Esophagus squamous epithelium (tissue), 4 donors: ENCODE measurements at regions not wholly inside any gene's neighbourhood (a gene's known extent, or its start where the extent isn't known, plus 50 kb on each side); places are given as distances from the start of the nearest gene placed in this dataset.

Experiments
- POLR2A ChIP-seq, 4 donors: fragments of 450-650 bp; IDR thresholded peaks; one replicate each; pipeline ENCODE4 v1.6.1; 2017; ENCODE audit warnings: antibody characterized with exemption in 4 of 4, mild to moderate bottlenecking in 4 of 4, moderate library complexity in 3 of 4
- TF ChIP-seq, protein P1 (sequence below), 6 experiments: fragments of 450-650 bp in 4 of 6; fragments of 200-600 bp in 2 of 6; sonication (generic) in 2 of 6; IDR thresholded peaks; one replicate each; pipeline ENCODE4 v1.5.1; 2016 to 2019; ENCODE audit warnings: antibody characterized with exemption in 6 of 6, mild to moderate bottlenecking in 4 of 6, moderate library complexity in 4 of 6

DNA sequence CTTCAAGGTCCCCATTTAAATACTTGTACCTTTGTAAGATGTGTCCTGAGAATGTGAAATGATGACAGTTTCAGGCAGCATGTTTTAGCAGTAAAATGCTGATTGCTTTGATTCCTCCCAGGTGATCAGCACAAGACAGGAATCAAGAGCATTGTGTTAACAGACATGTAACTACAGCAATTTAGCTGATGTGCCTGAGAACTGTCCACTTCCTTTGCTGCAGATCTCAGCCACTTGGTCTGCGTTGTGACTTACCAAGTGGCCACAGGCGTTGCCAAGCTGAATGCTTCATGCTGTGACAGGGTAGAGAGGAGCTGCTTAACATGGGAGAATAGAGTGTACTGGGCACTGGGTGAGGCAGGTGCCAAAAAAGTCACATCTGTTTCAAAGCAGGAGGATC lies 767.0 kb upstream of the POU3F2 start:
- TF ChIP-seq POLR2A (IDR thresholded peaks at IDR 0.05): no peak
- TF ChIP-seq, protein P1, sequence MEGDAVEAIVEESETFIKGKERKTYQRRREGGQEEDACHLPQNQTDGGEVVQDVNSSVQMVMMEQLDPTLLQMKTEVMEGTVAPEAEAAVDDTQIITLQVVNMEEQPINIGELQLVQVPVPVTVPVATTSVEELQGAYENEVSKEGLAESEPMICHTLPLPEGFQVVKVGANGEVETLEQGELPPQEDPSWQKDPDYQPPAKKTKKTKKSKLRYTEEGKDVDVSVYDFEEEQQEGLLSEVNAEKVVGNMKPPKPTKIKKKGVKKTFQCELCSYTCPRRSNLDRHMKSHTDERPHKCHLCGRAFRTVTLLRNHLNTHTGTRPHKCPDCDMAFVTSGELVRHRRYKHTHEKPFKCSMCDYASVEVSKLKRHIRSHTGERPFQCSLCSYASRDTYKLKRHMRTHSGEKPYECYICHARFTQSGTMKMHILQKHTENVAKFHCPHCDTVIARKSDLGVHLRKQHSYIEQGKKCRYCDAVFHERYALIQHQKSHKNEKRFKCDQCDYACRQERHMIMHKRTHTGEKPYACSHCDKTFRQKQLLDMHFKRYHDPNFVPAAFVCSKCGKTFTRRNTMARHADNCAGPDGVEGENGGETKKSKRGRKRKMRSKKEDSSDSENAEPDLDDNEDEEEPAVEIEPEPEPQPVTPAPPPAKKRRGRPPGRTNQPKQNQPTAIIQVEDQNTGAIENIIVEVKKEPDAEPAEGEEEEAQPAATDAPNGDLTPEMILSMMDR (IDR thresholded peaks at IDR 0.05): no peak
